ENCODE measurements at regions not wholly inside any gene's neighbourhood (a gene's known extent, or its start where the extent isn't known, plus 50 kb on each side); places are given as distances from the start of the nearest gene placed in this dataset.

GRCh38 chr9:38339087-38339486 lies 53.4 kb upstream of the ALDH1B1 start:
- no peak for TF ChIP-seq POLR2A (IDR thresholded peaks at IDR 0.05)
- TF ChIP-seq, protein P1, sequence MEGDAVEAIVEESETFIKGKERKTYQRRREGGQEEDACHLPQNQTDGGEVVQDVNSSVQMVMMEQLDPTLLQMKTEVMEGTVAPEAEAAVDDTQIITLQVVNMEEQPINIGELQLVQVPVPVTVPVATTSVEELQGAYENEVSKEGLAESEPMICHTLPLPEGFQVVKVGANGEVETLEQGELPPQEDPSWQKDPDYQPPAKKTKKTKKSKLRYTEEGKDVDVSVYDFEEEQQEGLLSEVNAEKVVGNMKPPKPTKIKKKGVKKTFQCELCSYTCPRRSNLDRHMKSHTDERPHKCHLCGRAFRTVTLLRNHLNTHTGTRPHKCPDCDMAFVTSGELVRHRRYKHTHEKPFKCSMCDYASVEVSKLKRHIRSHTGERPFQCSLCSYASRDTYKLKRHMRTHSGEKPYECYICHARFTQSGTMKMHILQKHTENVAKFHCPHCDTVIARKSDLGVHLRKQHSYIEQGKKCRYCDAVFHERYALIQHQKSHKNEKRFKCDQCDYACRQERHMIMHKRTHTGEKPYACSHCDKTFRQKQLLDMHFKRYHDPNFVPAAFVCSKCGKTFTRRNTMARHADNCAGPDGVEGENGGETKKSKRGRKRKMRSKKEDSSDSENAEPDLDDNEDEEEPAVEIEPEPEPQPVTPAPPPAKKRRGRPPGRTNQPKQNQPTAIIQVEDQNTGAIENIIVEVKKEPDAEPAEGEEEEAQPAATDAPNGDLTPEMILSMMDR (IDR thresholded peaks at IDR 0.05) = no peak

Data from right lobe of liver (tissue), 4 donors.